K562 (cell line): ENCODE measurements at regions not wholly inside any gene's neighbourhood (a gene's known extent, or its start where the extent isn't known, plus 50 kb on each side); places are given as distances from the start of the nearest gene placed in this dataset.

Experiments used
- ATAC-seq: fragments of 200-7000 bp; cut with Tn5 transposase; 3 replicates; pipeline ENCODE4 v1.9.1; 2020; ENCODE audit warnings: moderate library complexity
- BruUV-seq: library from RNA; stranded (reverse); fragments of 400-500 nt; replicated peaks from 2 replicates; lab custom pipeline; 2021; lab: Mats Ljungman, UMichigan
- CTCF ChIA-PET: fragments of 300-600 bp; formaldehyde crosslinking; extraction: SDS; loops from one replicate; lab custom pipeline; 2021; ENCODE audit warnings: low intra/inter-chr PET ratio; lab: Yijun Ruan, JAX
- POLR2A ChIA-PET: fragments of 300-600, 350-650 bp; sonication (Branson Sonifier 250); formaldehyde crosslinking; extraction: SDS; loops from one replicate; lab custom pipeline; 2021; ENCODE audit warnings: antibody characterized with exemption, inconsistent platforms; lab: Yijun Ruan, JAX
- DNase-seq, 4 experiments: peaks; one replicate each; pipeline versions ENCODE4 v3.0.0 to v3.0.0-alpha.2; 2011 to 2018; ENCODE audit warnings: low spot score in 3 of 4, mixed read lengths in 3 of 4; ENCODE audit errors: extremely low read depth in 1 of 4
- FAIRE-seq: peaks from 2 replicates; lab custom pipeline; 2011; peaks lifted over from hg19 to GRCh38; lab: Jason Lieb, UNC
- H2AFZ ChIP-seq: 2 replicates; pipeline ENCODE4 v1.6.0; 2011; ENCODE audit warnings: low read depth, low read length, control low read depth, inconsistent platforms
- H3K27ac ChIP-seq: fragments of 200-600 bp; 3 replicates; pipeline ENCODE4 v1.8.0; 2011; ENCODE audit warnings: low read depth, mild to moderate bottlenecking, control low read depth, inconsistent platforms, low read length, moderate library complexity, mixed read lengths; ENCODE audit errors: extremely low read depth
- H3K27me3 ChIP-seq, 2 experiments: fragments of 300-600 bp in 1 of 2; 2 replicates in 1 of 2; 3 replicates in 1 of 2; pipeline versions ENCODE4 v1.6.0 to v1.8.0; 2011; ENCODE audit warnings: inconsistent platforms in 2 of 2, low read length in 2 of 2, mild to moderate bottlenecking in 1 of 2, mixed read lengths in 1 of 2, moderate library complexity in 1 of 2; ENCODE audit not compliant: control insufficient read depth in 2 of 2, insufficient read depth in 2 of 2
- H3K36me3 ChIP-seq: fragments of 300-600 bp; 3 replicates; pipeline ENCODE4 v1.8.0; 2011; ENCODE audit warnings: mild to moderate bottlenecking, low read length, inconsistent platforms; ENCODE audit not compliant: control insufficient read depth, insufficient read depth
- H3K4me1 ChIP-seq, 2 experiments: fragments of 200-600 bp in 1 of 2; replicated peaks in 1 of 2; 2 replicates in 1 of 2; 3 replicates in 1 of 2; pipeline versions ENCODE4 v1.5.1 to v1.8.0; 2011; ENCODE audit warnings: inconsistent platforms in 2 of 2, low read length in 2 of 2, mild to moderate bottlenecking in 1 of 2, mixed read lengths in 1 of 2, moderate library complexity in 1 of 2; ENCODE audit not compliant: control insufficient read depth in 2 of 2, insufficient read depth in 2 of 2
- H3K4me2 ChIP-seq: 2 replicates; pipeline ENCODE4 v1.6.1; 2011; ENCODE audit warnings: low read length, control low read depth, inconsistent platforms, mixed read lengths; ENCODE audit not compliant: insufficient read depth
- H3K4me3 ChIP-seq: fragments of 200-600 bp; sonication (generic), shearing (Covaris generic); 2 replicates; pipeline ENCODE4 v1.5.1; 2016; ENCODE audit warnings: control low read depth, inconsistent platforms
- H3K79me2 ChIP-seq: fragments of 200-600 bp; 3 replicates; pipeline ENCODE4 v1.8.0; 2011; ENCODE audit warnings: low read length, inconsistent platforms; ENCODE audit not compliant: control insufficient read depth, insufficient read depth
- H3K9ac ChIP-seq, 2 experiments: 2 replicates each; pipeline versions ENCODE4 v1.6.0 to v1.6.1; 2011; ENCODE audit warnings: low read depth in 2 of 2, low read length in 2 of 2, control low read depth in 1 of 2, inconsistent platforms in 1 of 2, mild to moderate bottlenecking in 1 of 2, mixed read lengths in 1 of 2; ENCODE audit not compliant: insufficient read depth in 1 of 2
- H3K9me1 ChIP-seq: one replicate; pipeline ENCODE4 v1.6.0; 2011; ENCODE audit warnings: inconsistent platforms, mild to moderate bottlenecking, low read length, moderate library complexity; ENCODE audit not compliant: control insufficient read depth, insufficient read depth
- H3K9me3 ChIP-seq: replicated peaks from 2 replicates; pipeline ENCODE4 v1.5.1; 2011; ENCODE audit warnings: low read depth, low read length, inconsistent platforms; ENCODE audit not compliant: control insufficient read depth, insufficient read depth
- H4K20me1 ChIP-seq: replicated peaks from 2 replicates; pipeline ENCODE4 v1.6.1; 2011; ENCODE audit warnings: low read length, inconsistent platforms, mixed read lengths; ENCODE audit not compliant: control insufficient read depth, insufficient read depth
- BRF1 ChIP-seq: IDR thresholded peaks from 3 replicates; pipeline ENCODE4 v1.6.1; 2011; ENCODE audit warnings: borderline replicate concordance, mild to moderate bottlenecking; ENCODE audit not compliant: insufficient read length; ENCODE audit errors: extremely low read depth
- CBX1 ChIP-seq: sonication (generic); IDR thresholded peaks from 2 replicates; pipeline ENCODE4 v1.6.1; 2016; ENCODE audit warnings: antibody characterized with exemption, low read depth, mild to moderate bottlenecking
- ELF1 ChIP-seq: fragments of 200-800 bp; sonication (Bioruptor generic); IDR thresholded peaks from 2 replicates; pipeline ENCODE4 v1.6.1; 2016; ENCODE audit warnings: missing genetic modification characterization, missing compliant biosample characterization
- FIP1L1 ChIP-seq: fragments of 200-400 bp; formaldehyde crosslinking; IDR thresholded peaks from 2 replicates; pipeline ENCODE4 v1.6.1; 2018; ENCODE audit warnings: mild to moderate bottlenecking, low read depth, low read length; ENCODE audit not compliant: poor library complexity, severe bottlenecking
- FUS ChIP-seq: fragments of 200-400 bp; formaldehyde crosslinking; optimal IDR thresholded peaks from 2 replicates; pipeline ENCODE3; 2017; ENCODE audit warnings: low read depth, low read length
- NR2C1 ChIP-seq, 2 experiments: fragments of 450-650 bp; IDR thresholded peaks; 2 replicates each; pipeline ENCODE4 v1.6.1; 2017; ENCODE audit warnings: mild to moderate bottlenecking in 2 of 2, antibody characterized with exemption in 1 of 2, inconsistent platforms in 1 of 2, missing compliant biosample characterization in 1 of 2, missing genetic modification characterization in 1 of 2
- NUFIP1 ChIP-seq: fragments of 450-650 bp; IDR thresholded peaks from 2 replicates; pipeline ENCODE4 v1.6.1; 2018; ENCODE audit not compliant: partially characterized antibody
- SMARCE1 ChIP-seq: fragments of 450-650 bp; IDR thresholded peaks from 2 replicates; pipeline ENCODE4 v1.7.1; 2016; ENCODE audit warnings: mild to moderate bottlenecking
- SP2 ChIP-seq: IDR thresholded peaks from 2 replicates; pipeline ENCODE4 v1.6.1; 2011; ENCODE audit warnings: mild to moderate bottlenecking, low read depth, low read length, moderate library complexity; ENCODE audit not compliant: poor library complexity, severe bottlenecking; ENCODE audit errors: extremely low read depth
- THAP12 ChIP-seq: fragments of 250-450 bp; sonication (Bioruptor Pico); IDR thresholded peaks from 2 replicates; pipeline ENCODE4 v1.9.0; 2021; ENCODE audit warnings: mild to moderate bottlenecking, inconsistent platforms
- ZBTB49 ChIP-seq: sonication (generic); formaldehyde crosslinking; IDR thresholded peaks from 2 replicates; pipeline ENCODE4 v1.8.0; 2022; ENCODE audit warnings: missing genetic modification reagents, mild to moderate bottlenecking, borderline replicate concordance
- ZFP1 ChIP-seq: fragments of 450-650 bp; formaldehyde crosslinking; IDR thresholded peaks from 2 replicates; pipeline ENCODE4 v1.4.0; 2020; ENCODE audit warnings: mild to moderate bottlenecking, mixed read lengths
- WGBS: fragments of 100-300 bp; shearing (Covaris generic); methylation state at CpG from one replicate; pipeline ENCODE4 v1.1.6; 2016; ENCODE audit warnings: low coverage, mixed read lengths; ENCODE audit not compliant: insufficient coverage; ENCODE audit errors: missing lambda C conversion rate; 5-methylcytosine and 5-hydroxymethylcytosine counted together
- in situ Hi-C: fragments of 300-500 bp; cut with MboI; formaldehyde crosslinking; loops from 4 replicates; pipeline ENCODE4 v1.15.0; 2018; ENCODE audit warnings: inconsistent platforms, mixed read lengths
- intact Hi-C: fragments of 100-400 bp; cut with micrococcal nuclease; formaldehyde crosslinking; loops from 2 replicates; pipeline ENCODE4 v1.14.2; 2022
- TF ChIP-seq, protein P1 (sequence below): fragments of 450-650 bp; IDR thresholded peaks from 2 replicates; pipeline ENCODE4 v1.6.1; 2018; ENCODE audit not compliant: partially characterized antibody

- no peak for TF ChIP-seq ZBTB49 (CRISPR knock-in tag)
- TF ChIP-seq ZFP1 (CRISPR knock-in tag), result no peak
- no peak for TF ChIP-seq ELF1 (tag)
Measured at GRCh38 chr2:52347292-52347691, 1315.4 kb upstream of the NRXN1 start (continued).

DNA sequence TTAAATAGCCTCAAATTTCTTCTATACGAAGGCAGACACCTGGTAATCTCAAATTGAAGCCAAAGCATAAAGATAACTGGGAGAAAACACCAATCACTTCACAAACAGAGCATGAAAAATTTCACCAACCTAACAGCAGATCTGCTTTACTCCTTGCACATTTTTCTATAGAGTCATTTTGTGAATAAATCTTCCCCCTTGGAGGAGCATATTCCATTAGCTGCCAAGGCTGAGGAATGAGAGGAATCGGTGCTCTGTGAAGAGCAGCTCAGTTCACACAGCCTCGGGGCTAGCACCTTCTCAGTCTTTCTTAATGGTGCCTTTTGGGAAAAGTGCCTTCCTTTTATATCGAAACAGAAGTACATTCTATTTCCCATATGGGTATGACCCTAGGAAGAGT, 1313.7 kb upstream of the NRXN1 start:
- POLR2A ChIA-PET, result no interaction called here
- TF ChIP-seq NR2C1 (IDR thresholded peaks at IDR 0.05), result no peak
- TF ChIP-seq NR2C1 (tag; IDR thresholded peaks at IDR 0.05), result no peak
- TF ChIP-seq SMARCE1, result no peak
- no peak for TF ChIP-seq FUS
- TF ChIP-seq, protein P1, sequence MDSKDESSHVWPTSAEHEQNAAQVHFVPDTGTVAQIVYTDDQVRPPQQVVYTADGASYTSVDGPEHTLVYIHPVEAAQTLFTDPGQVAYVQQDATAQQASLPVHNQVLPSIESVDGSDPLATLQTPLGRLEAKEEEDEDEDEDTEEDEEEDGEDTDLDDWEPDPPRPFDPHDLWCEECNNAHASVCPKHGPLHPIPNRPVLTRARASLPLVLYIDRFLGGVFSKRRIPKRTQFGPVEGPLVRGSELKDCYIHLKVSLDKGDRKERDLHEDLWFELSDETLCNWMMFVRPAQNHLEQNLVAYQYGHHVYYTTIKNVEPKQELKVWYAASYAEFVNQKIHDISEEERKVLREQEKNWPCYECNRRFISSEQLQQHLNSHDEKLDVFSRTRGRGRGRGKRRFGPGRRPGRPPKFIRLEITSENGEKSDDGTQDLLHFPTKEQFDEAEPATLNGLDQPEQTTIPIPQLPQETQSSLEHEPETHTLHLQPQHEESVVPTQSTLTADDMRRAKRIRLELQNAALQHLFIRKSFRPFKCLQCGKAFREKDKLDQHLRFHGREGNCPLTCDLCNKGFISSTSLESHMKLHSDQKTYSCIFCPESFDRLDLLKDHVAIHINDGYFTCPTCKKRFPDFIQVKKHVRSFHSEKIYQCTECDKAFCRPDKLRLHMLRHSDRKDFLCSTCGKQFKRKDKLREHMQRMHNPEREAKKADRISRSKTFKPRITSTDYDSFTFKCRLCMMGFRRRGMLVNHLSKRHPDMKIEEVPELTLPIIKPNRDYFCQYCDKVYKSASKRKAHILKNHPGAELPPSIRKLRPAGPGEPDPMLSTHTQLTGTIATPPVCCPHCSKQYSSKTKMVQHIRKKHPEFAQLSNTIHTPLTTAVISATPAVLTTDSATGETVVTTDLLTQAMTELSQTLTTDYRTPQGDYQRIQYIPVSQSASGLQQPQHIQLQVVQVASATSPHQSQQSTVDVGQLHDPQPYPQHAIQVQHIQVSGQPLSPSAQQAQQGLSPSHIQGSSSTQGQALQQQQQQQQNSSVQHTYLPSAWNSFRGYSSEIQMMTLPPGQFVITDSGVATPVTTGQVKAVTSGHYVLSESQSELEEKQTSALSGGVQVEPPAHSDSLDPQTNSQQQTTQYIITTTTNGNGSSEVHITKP, result no peak
- TF ChIP-seq SP2, result no peak
- TF ChIP-seq CBX1, result no peak
- no peak for TF ChIP-seq NUFIP1
- TF ChIP-seq FIP1L1, result no peak
- TF ChIP-seq THAP12 (CRISPR knock-in tag), result no peak
- no peak for TF ChIP-seq BRF1

More for the DNA sequence above, 1313.7 kb upstream of the NRXN1 start:
- Histone ChIP-seq H4K20me1 (no peaks in the 10 kb centered on the region), H3K79me2 (no peaks in the 10 kb centered on the region), H3K27ac (no peak overlapping the region), H2AFZ (no peak overlapping the region), H3K36me3 (no peaks in the 10 kb centered on the region), H3K4me3 (no peak overlapping the region), H3K4me2 (no peak overlapping the region), H3K9me3 (no peaks in the 10 kb centered on the region), H3K27me3 (no peaks in the 10 kb centered on the region), H3K9me1 (no peaks in the 10 kb centered on the region), H3K4me1 (no peaks in the 10 kb centered on the region), H3K9ac (no peak overlapping the region)
- no TSS peak for BruUV-seq
- in situ Hi-C loops, result no loop called here
- intact Hi-C loops, result no loop called here
- FAIRE-seq (no peak), DNase-seq (no peak), ATAC-seq (no peak)
- CTCF ChIA-PET, result no interaction called here
- WGBS, result 0% methylated on average over 4 of the region's 4 CpGs
